HEK293T (cell line): ENCODE measurements at regions not wholly inside any gene's neighbourhood (a gene's known extent, or its start where the extent isn't known, plus 50 kb on each side); places are given as distances from the start of the nearest gene placed in this dataset.
A peak's percentile ranks its signal among the peaks of the same experiment; 100 is the strongest.

ENCODE experiments used
- CTCF ChIA-PET: fragments of 350-600 bp; formaldehyde crosslinking; extraction: SDS; loops from one replicate; lab custom pipeline; 2021; ENCODE audit warnings: antibody characterized with exemption, inconsistent platforms; lab: Yijun Ruan, JAX
- POLR2A ChIA-PET: fragments of 350-600 bp; formaldehyde crosslinking; extraction: SDS; loops from one replicate; lab custom pipeline; 2020; ENCODE audit warnings: antibody characterized with exemption, inconsistent platforms; lab: Yijun Ruan, JAX
- DNase-seq: peaks from one replicate; pipeline ENCODE4 v3.0.0; 2012; ENCODE audit warnings: mixed read lengths; ENCODE audit errors: extremely low spot score
- ARNT ChIP-seq: fragments of 450-650 bp; IDR thresholded peaks from 2 replicates; pipeline ENCODE4 v1.6.1; 2017; ENCODE audit warnings: mild to moderate bottlenecking
- BHLHE40 ChIP-seq: fragments of 450-650 bp; IDR thresholded peaks from 2 replicates; pipeline ENCODE4 v1.6.1; 2016; ENCODE audit warnings: mild to moderate bottlenecking, moderate library complexity, borderline replicate concordance
- CTBP1 ChIP-seq: fragments of 450-650 bp; IDR thresholded peaks from 2 replicates; pipeline ENCODE4 v1.6.1; 2016; ENCODE audit warnings: borderline replicate concordance
- ELF4 ChIP-seq: fragments of 450-650 bp; IDR thresholded peaks from 2 replicates; pipeline ENCODE4 v1.6.1; 2017; ENCODE audit warnings: antibody characterized with exemption
- FOXA1 ChIP-seq: fragments of 450-650 bp; IDR thresholded peaks from 2 replicates; pipeline ENCODE4 v1.6.1; 2016; ENCODE audit warnings: mild to moderate bottlenecking
- FOXK2 ChIP-seq: fragments of 450-650 bp; IDR thresholded peaks from 2 replicates; pipeline ENCODE4 v1.6.1; 2016; ENCODE audit warnings: mild to moderate bottlenecking
- FOXM1 ChIP-seq: fragments of 450-650 bp; IDR thresholded peaks from 2 replicates; pipeline ENCODE4 v1.6.1; 2017; ENCODE audit warnings: mild to moderate bottlenecking, borderline replicate concordance
- HDGF ChIP-seq: fragments of 450-650 bp; IDR thresholded peaks from 2 replicates; pipeline ENCODE4 v1.6.1; 2017; ENCODE audit warnings: antibody characterized with exemption, borderline replicate concordance
- L3MBTL2 ChIP-seq: fragments of 450-650 bp; conservative IDR thresholded peaks from 2 replicates; pipeline ENCODE4 v1.6.1; 2016; ENCODE audit warnings: mild to moderate bottlenecking
- LEF1 ChIP-seq: fragments of 450-650 bp; IDR thresholded peaks from 2 replicates; pipeline ENCODE4 v1.6.1; 2017; ENCODE audit warnings: mild to moderate bottlenecking, borderline replicate concordance
- NFRKB ChIP-seq: fragments of 450-650 bp; IDR thresholded peaks from 2 replicates; pipeline ENCODE4 v1.6.1; 2016; ENCODE audit warnings: mild to moderate bottlenecking, moderate library complexity
- SP1 ChIP-seq: fragments of 450-650 bp; IDR thresholded peaks from 2 replicates; pipeline ENCODE4 v1.6.1; 2017
- SUZ12 ChIP-seq: fragments of 450-650 bp; IDR thresholded peaks from 2 replicates; pipeline ENCODE4 v1.6.1; 2016; ENCODE audit warnings: mild to moderate bottlenecking
- TARDBP ChIP-seq: fragments of 450-650 bp; IDR thresholded peaks from 2 replicates; pipeline ENCODE4 v1.6.1; 2016
- ZNF384 ChIP-seq: fragments of 450-650 bp; IDR thresholded peaks from 2 replicates; pipeline ENCODE4 v1.6.1; 2016
- TF ChIP-seq, protein P1 (sequence below): fragments of 450-650 bp; IDR thresholded peaks from 2 replicates; pipeline ENCODE4 v1.6.1; 2016

DNA sequence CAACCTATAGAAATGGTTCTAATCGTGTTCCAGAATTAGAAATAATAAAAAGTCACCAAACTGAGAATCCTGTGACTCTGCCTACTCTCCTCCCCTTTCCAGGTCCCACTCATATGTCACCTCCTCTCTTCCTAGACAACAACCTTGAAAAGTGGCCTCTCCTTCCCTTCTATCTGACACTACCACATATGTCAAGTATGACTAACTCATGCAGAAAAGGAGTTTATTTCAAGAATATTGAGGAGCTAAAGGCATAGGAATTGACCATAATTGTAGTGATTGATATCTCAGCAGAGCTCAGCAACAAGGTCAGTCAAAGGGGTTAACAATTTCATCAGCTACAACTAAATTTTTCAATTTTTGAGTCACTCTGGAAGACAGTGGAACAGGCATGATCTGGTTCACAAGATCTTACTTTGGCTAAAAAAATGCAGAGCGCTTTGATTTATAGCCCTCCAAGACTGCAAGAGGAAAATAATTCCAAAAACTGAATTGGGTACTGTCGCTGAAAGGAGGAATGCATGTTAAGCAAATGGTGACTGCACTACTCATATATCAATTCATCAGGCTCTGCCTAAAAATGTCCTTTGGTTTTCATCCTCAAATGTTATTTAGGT is 160.6 kb upstream of the ARHGEF26 start:
- ChIA-PET CTCF (interaction anchor here (1.5 kb wide), 1 partner anchor 10 kb away, joined by 4 read pairs; no protein-coding TSS in a partner anchor), POLR2A (no interaction called here)
- TF ChIP-seq CTBP1 (no peak), ELF4 (no peak)
- TF ChIP-seq, protein P1, sequence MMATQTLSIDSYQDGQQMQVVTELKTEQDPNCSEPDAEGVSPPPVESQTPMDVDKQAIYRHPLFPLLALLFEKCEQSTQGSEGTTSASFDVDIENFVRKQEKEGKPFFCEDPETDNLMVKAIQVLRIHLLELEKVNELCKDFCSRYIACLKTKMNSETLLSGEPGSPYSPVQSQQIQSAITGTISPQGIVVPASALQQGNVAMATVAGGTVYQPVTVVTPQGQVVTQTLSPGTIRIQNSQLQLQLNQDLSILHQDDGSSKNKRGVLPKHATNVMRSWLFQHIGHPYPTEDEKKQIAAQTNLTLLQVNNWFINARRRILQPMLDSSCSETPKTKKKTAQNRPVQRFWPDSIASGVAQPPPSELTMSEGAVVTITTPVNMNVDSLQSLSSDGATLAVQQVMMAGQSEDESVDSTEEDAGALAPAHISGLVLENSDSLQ = no peak
- no peak for DNase-seq

DNA sequence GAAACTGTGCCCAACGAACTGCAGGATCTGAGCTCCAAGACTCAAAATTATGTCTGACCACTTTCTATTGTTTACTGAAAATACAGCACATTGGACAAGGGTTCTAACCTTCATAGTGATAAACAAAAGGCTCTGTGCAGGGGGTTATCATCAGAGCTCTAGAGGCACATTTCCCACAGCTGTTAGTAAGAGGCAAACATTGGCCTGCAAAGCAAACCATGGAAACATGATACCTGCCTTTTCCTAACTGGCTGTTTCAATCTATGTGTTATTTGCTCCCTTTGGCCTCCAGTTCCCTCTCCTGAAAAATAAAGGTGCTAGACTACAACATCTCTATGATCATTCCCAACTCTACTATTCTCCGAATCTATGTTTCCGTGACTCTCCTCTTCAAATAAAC is 159.7 kb upstream of the ARHGEF26 start:
- POLR2A ChIA-PET = no interaction called here
- TF ChIP-seq ARNT = no peak
- TF ChIP-seq FOXM1 = no peak
- no peak for TF ChIP-seq TARDBP
- TF ChIP-seq FOXK2 = no peak
- TF ChIP-seq SUZ12 = no peak
- TF ChIP-seq, protein P1 = no peak
- TF ChIP-seq BHLHE40 = no peak
- TF ChIP-seq HDGF = no peak
- CTCF ChIA-PET = interaction anchor here (1.5 kb wide), 1 partner anchor 9 kb away, joined by 4 read pairs; no protein-coding TSS in a partner anchor
- DNase-seq = peak; percentile 27

DNA sequence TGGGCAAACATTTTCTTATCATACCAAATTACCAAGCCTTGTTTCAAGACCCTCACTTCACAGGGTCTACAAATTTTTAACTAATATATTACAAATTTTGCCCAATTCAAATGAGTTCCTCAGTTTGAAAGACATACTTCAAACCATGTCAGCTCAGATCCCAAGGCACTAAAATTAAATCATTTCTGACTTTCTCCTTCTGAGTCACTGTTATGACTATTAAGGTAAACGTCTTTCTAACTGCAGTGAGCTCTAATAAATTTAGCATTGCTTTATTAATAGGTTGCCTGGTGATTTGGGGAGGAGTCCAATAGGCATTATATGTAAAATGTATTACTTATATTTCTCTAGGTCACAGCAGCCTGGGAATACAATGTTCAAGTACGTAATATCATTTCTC is 158.2 kb upstream of the ARHGEF26 start:
- DNase-seq = no peak
- TF ChIP-seq FOXA1 (no peak), HDGF (no peak), SP1 (no peak), FOXM1 (no peak)
- POLR2A ChIA-PET = no interaction called here
- CTCF ChIA-PET = no interaction called here

DNA sequence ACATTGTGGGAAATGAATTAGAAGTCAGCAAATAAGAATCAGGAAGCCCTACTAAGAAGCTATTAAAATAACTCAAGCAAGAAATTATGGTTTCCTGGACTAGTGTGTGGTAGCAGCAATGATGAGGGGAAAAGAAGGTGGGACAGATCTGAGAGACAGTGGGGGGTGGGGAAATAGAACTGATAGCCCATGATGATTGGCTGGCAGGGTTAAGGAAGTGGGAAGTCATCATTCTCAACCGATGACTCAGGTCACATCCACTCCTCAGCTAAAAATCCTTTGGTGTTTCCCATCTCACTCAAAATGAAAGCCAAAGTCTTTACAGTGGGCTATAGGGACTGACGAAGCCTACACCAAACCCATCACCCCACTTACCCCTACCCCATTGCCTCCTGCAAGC is 153.9 kb upstream of the ARHGEF26 start:
- TF ChIP-seq ARNT (no peak), LEF1 (no peak), ZNF384 (no peak), TARDBP (no peak), ELF4 (no peak), NFRKB (no peak), SP1 (no peak), HDGF (no peak), FOXA1 (no peak)
- TF ChIP-seq, protein P1 = no peak
- DNase-seq = no peak
- ChIA-PET POLR2A (no interaction called here), CTCF (no interaction called here)

DNA sequence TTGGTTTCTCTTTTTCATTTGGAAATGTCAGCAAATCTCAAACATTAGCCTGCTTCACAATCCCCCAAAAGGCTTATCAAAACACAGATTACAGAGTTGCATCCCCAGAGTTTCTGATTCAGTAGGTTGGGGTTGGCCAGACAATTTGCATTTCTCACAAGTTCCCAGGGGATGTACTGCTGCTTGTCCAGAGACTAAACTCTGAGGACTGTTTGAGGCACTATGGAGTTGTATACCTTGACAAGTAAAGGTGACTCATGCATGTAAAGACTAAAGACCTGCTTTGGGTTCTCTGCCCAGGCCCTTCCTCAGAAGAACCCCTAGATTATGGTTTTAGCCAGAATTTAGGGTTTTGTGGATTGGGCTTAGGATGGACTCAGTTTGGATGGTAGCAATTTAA is 151.1 kb upstream of the ARHGEF26 start:
- DNase-seq = no peak
- POLR2A ChIA-PET = no interaction called here
- CTCF ChIA-PET = interaction anchor here (0.6 to 1.0 kb wide), 3 partner anchors 9 to 206 kb away, joined by 3 to 4 read pairs (median 3); no protein-coding TSS in a partner anchor
- TF ChIP-seq SP1 (no peak), ZNF384 (no peak), TARDBP (no peak), FOXM1 (no peak), HDGF (no peak), LEF1 (no peak), BHLHE40 (no peak), NFRKB (no peak), CTBP1 (no peak), L3MBTL2 (no peak), FOXA1 (no peak), ELF4 (no peak), ARNT (no peak)
- TF ChIP-seq, protein P1 = no peak

DNA sequence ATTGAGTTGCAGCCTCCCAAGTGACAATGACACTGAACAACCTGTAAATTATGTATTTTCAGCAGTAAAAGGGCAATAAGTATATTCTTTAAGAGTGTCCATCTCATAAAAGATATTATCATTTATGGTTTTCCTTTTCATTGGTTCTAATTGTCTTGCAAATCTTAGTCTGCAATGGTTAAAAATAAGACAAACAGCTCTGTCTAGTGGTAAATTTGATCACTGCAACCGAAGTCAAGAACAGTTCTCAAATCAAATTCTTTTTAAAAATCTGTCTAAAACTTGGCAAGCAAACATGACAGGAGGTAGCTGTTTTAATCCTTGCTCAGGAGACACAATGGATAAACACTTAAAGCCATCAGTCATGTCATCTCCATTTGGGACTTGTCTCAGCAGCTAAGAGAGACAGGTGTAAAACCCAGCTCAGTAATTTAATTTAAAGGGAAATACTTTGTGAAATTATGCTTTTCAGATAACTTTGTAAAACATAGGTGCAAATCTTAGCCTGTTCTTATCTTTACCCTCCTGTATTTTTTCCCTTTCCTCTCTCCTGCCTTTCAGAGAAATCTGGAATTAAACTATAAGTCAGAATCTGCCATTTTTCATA is 150.3 kb upstream of the ARHGEF26 start:
- no peak for DNase-seq
- TF ChIP-seq ZNF384 = no peak
- TF ChIP-seq SP1 = no peak
- TF ChIP-seq LEF1 = no peak
- no peak for TF ChIP-seq FOXM1
- POLR2A ChIA-PET = no interaction called here
- CTCF ChIA-PET = interaction anchor here (0.6 to 1.0 kb wide), 3 partner anchors 10 to 207 kb away, joined by 3 to 4 read pairs (median 3); no protein-coding TSS in a partner anchor
